GM23338 (cell line): ENCODE measurements at regions not wholly inside any gene's neighbourhood (a gene's known extent, or its start where the extent isn't known, plus 50 kb on each side); places are given as distances from the start of the nearest gene placed in this dataset.

Experiments used
- ATAC-seq: fragments of 200-7000 bp; cut with Tn5 transposase; 3 replicates; pipeline ENCODE4 v1.9.1; 2020
- DNase-seq: peaks from one replicate; pipeline ENCODE4 v3.0.0-alpha.2; 2015; ENCODE audit warnings: low spot score
- H2AFZ ChIP-seq: fragments of 200-600 bp; sonication (generic); 2 replicates; pipeline ENCODE4 v1.8.0; 2016; ENCODE audit warnings: antibody characterized with exemption, mild to moderate bottlenecking, moderate library complexity
- H3F3A ChIP-seq: fragments of 200-600 bp; sonication (generic); replicated peaks from 2 replicates; pipeline ENCODE4 v1.8.0; 2017; ENCODE audit warnings: antibody characterized with exemption, mixed run types, low read depth
- H3K27ac ChIP-seq: fragments of 200-600 bp; sonication (generic); 2 replicates; pipeline ENCODE4 v1.6.1; 2016; ENCODE audit warnings: low read depth
- H3K27me3 ChIP-seq: fragments of 200-600 bp; sonication (generic); 2 replicates; pipeline ENCODE4 v1.8.0; 2016; ENCODE audit warnings: mild to moderate bottlenecking, mixed run types, moderate library complexity; ENCODE audit not compliant: insufficient read depth
- H3K36me3 ChIP-seq: fragments of 200-600 bp; sonication (generic); 2 replicates; pipeline ENCODE4 v1.8.0; 2016; ENCODE audit warnings: mild to moderate bottlenecking; ENCODE audit not compliant: insufficient read depth
- H3K4me1 ChIP-seq: fragments of 200-600 bp; sonication (generic); 2 replicates; pipeline ENCODE4 v1.8.0; 2016; ENCODE audit warnings: mild to moderate bottlenecking, moderate library complexity; ENCODE audit not compliant: insufficient read depth
- H3K4me2 ChIP-seq: fragments of 200-600 bp; sonication (generic); 2 replicates; pipeline ENCODE4 v1.7.1; 2017; ENCODE audit warnings: mixed run types
- H3K4me3 ChIP-seq: fragments of 200-600 bp; sonication (generic); 2 replicates; pipeline ENCODE4 v1.6.1; 2016; ENCODE audit warnings: mixed run types
- H3K79me2 ChIP-seq: fragments of 200-600 bp; sonication (generic); replicated peaks from 2 replicates; pipeline ENCODE4 v1.8.0; 2017; ENCODE audit warnings: mild to moderate bottlenecking; ENCODE audit not compliant: insufficient read depth
- H3K9me2 ChIP-seq: fragments of 200-600 bp; sonication (generic); 2 replicates; pipeline ENCODE4 v1.8.0; 2017; ENCODE audit not compliant: insufficient read depth
- H4K20me1 ChIP-seq: fragments of 200-600 bp; sonication (generic); replicated peaks from 2 replicates; pipeline ENCODE4 v1.8.0; 2017; ENCODE audit warnings: mild to moderate bottlenecking; ENCODE audit not compliant: insufficient read depth
- H3K27ac Mint-ChIP-seq: 2 replicates; pipeline ENCODE4 v1.8.0; 2020; ENCODE audit warnings: inconsistent platforms, mild to moderate bottlenecking, moderate library complexity, mixed read lengths
- H3K27me3 Mint-ChIP-seq: 3 replicates; pipeline ENCODE4 v1.8.0; 2022; ENCODE audit warnings: low read depth, mild to moderate bottlenecking, moderate library complexity, mixed read lengths, inconsistent platforms; ENCODE audit not compliant: insufficient read depth, poor library complexity
- H3K36me3 Mint-ChIP-seq: 3 replicates; pipeline ENCODE4 v1.8.0; 2021; ENCODE audit warnings: low read depth, mild to moderate bottlenecking, inconsistent platforms, moderate library complexity, mixed read lengths
- H3K4me1 Mint-ChIP-seq: 3 replicates; pipeline ENCODE4 v1.8.0; 2020; ENCODE audit warnings: mild to moderate bottlenecking, inconsistent platforms, mixed read lengths
- H3K4me3 Mint-ChIP-seq: 3 replicates; pipeline ENCODE4 v1.8.0; 2021; ENCODE audit warnings: moderate library complexity, mild to moderate bottlenecking, inconsistent platforms, mixed read lengths
- H3K9me3 Mint-ChIP-seq: 3 replicates; pipeline ENCODE4 v1.8.0; 2020; ENCODE audit warnings: moderate library complexity, mild to moderate bottlenecking, inconsistent platforms, mixed read lengths
- CREB1 ChIP-seq: fragments of 250-450 bp; sonication (Bioruptor Pico); IDR thresholded peaks from 2 replicates; pipeline ENCODE4 v1.5.0; 2020; ENCODE audit warnings: low read depth, mild to moderate bottlenecking, moderate library complexity
- CTCF ChIP-seq, 2 experiments: fragments of 200-600 bp in 1 of 2; sonication (generic) in 1 of 2; conservative IDR thresholded peaks; 2 replicates each; pipeline versions ENCODE4 v1.5.1 to v1.6.1; 2016 to 2017; ENCODE audit warnings: antibody characterized with exemption in 2 of 2, low read depth in 2 of 2, mild to moderate bottlenecking in 2 of 2, moderate library complexity in 1 of 2
- ETS1 ChIP-seq: IDR thresholded peaks from 2 replicates; pipeline ENCODE4 v1.6.1; 2016; ENCODE audit warnings: antibody characterized with exemption
- EZH2 ChIP-seq: fragments of 200-600 bp; sonication (generic); IDR thresholded peaks from one replicate; pipeline ENCODE4 v1.8.0; 2017; ENCODE audit warnings: antibody characterized with exemption, mild to moderate bottlenecking, low read depth; ENCODE audit not compliant: unreplicated experiment
- EZH2phosphoT487 ChIP-seq: fragments of 200-600 bp; sonication (generic); IDR thresholded peaks from one replicate; pipeline ENCODE4 v1.8.1; 2018; ENCODE audit warnings: antibody characterized with exemption; ENCODE audit not compliant: unreplicated experiment
- JUNB ChIP-seq: IDR thresholded peaks from one replicate; pipeline ENCODE4 v1.6.1; 2016; ENCODE audit warnings: antibody characterized with exemption; ENCODE audit not compliant: unreplicated experiment
- NANOG ChIP-seq: IDR thresholded peaks from 2 replicates; pipeline ENCODE4 v1.6.1; 2016; ENCODE audit warnings: antibody characterized with exemption, borderline replicate concordance
- POLR2AphosphoS5 ChIP-seq: IDR thresholded peaks from 2 replicates; pipeline ENCODE4 v1.6.1; 2016; ENCODE audit warnings: antibody characterized with exemption, low read depth
- STAT1 ChIP-seq: IDR thresholded peaks from one replicate; pipeline ENCODE4 v1.6.1; 2016; ENCODE audit warnings: antibody characterized with exemption; ENCODE audit not compliant: unreplicated experiment
- ZNF114 ChIP-seq: fragments of 250-450 bp; sonication (Bioruptor Pico); IDR thresholded peaks from 2 replicates; pipeline ENCODE4 v1.5.0; 2020; ENCODE audit warnings: mild to moderate bottlenecking, moderate library complexity
- ZNF462 ChIP-seq: fragments of 250-450 bp; sonication (Bioruptor Pico); IDR thresholded peaks from 2 replicates; pipeline ENCODE4 v1.5.0; 2020; ENCODE audit warnings: mild to moderate bottlenecking, moderate library complexity

- peak in 1 of 2 experiments; percentile 20; a peak in 2 of 4 replicates for TF ChIP-seq CTCF (conservative IDR thresholded peaks at IDR 0.05; ENCODE audit: low read depth in 2 of 2)
- TF ChIP-seq STAT1, result no peak
- no peak for TF ChIP-seq ETS1
These were observed 224.8 kb downstream of the SIPA1L2 start (continued) for GRCh38 chr1:232404981-232405731.

GRCh38 chr1:232404227-232404626, 225.7 kb downstream of the SIPA1L2 start:
- DNase-seq (no peak), ATAC-seq (no peak)
- Histone ChIP-seq H3K27me3 (no peaks in the 10 kb centered on the region), H3K36me3 (no peaks in the 10 kb centered on the region), H2AFZ (no peak overlapping the region), H3K4me2 (no peak overlapping the region), H3K4me3 (no peak overlapping the region), H3K9me2 (0 out of 2 replicates have a peak, but pooled peaks cover 13% of the 10 kb centered on the region), H4K20me1 (no peaks in the 10 kb centered on the region), H3F3A (no peaks in the 10 kb centered on the region), H3K27ac (no peak overlapping the region), H3K4me1 (no peaks in the 10 kb centered on the region), H3K79me2 (no peaks in the 10 kb centered on the region)
- peaks cover 2% of the 10 kb centered on the region; the same call in 2 of the 3 replicates for H3K9me3 Mint-ChIP-seq
- peaks cover 11% of the 10 kb centered on the region for H3K36me3 Mint-ChIP-seq
- no peak overlapping the region for H3K27ac Mint-ChIP-seq
- H3K4me1 Mint-ChIP-seq, result no peaks in the 10 kb centered on the region
- no peak overlapping the region for H3K4me3 Mint-ChIP-seq
- H3K27me3 Mint-ChIP-seq, result no peaks in the 10 kb centered on the region
- TF ChIP-seq CTCF (conservative IDR thresholded peaks at IDR 0.05; ENCODE audit: low read depth in 2 of 2) (no peak), STAT1 (no peak), ZNF462 (CRISPR knock-in tag) (no peak), ETS1 (no peak), EZH2phosphoT487 (no peak), POLR2AphosphoS5 (no peak), NANOG (no peak), EZH2 (no peak), JUNB (no peak), CREB1 (CRISPR knock-in tag) (no peak), ZNF114 (no peak)
